ENCODE measurements at regions not wholly inside any gene's neighbourhood (a gene's known extent, or its start where the extent isn't known, plus 50 kb on each side); places are given as distances from the start of the nearest gene placed in this dataset.

- no peak for DNase-seq
- intact Hi-C loops (cut with DNase I): no loop called here
These were observed 367.5 kb upstream of the PTGER4 start for GRCh38 chr5:40312205-40312604.

- intact Hi-C loops (cut with DNase I): no loop called here
- DNase-seq: no peak
These were observed 369.9 kb upstream of the PTGER4 start for GRCh38 chr5:40309851-40310250.

- intact Hi-C loops (cut with DNase I): no loop called here
- DNase-seq: no peak
These were observed 370.8 kb upstream of the PTGER4 start for GRCh38 chr5:40308867-40309266.

GRCh38 chr5:40307920-40308319 is 371.8 kb upstream of the PTGER4 start:
- intact Hi-C loops (cut with DNase I): no loop called here
- DNase-seq: no peak

GRCh38 chr5:40306869-40307487 is 372.7 kb upstream of the PTGER4 start:
- intact Hi-C loops (cut with DNase I): no loop called here
- no peak for DNase-seq

- DNase-seq: no peak
These were observed 387.7 kb upstream of the PTGER4 start for GRCh38 chr5:40292006-40292405.

GRCh38 chr5:40291338-40291737 is 388.4 kb upstream of the PTGER4 start:
- DNase-seq: no peak
- intact Hi-C loops (cut with DNase I): no loop called here

More at GRCh38 chr5:40292006-40292405, 387.7 kb upstream of the PTGER4 start:
- intact Hi-C loops (cut with DNase I): no loop called here

GRCh38 chr5:40288800-40289485 is 390.8 kb upstream of the PTGER4 start:
- intact Hi-C loops (cut with DNase I): no loop called here
- DNase-seq: no peak

GRCh38 chr5:40284863-40285262 is 394.9 kb upstream of the PTGER4 start:
- no peak for DNase-seq
- intact Hi-C loops (cut with DNase I): no loop called here

GRCh38 chr5:40278881-40279280 is 400.8 kb upstream of the PTGER4 start:
- intact Hi-C loops (cut with DNase I): no loop called here

GRCh38 chr5:40277161-40277906 is 402.4 kb upstream of the PTGER4 start:
- intact Hi-C loops (cut with DNase I): no loop called here
- DNase-seq: no peak

More at GRCh38 chr5:40278881-40279280, 400.8 kb upstream of the PTGER4 start:
- DNase-seq: no peak

GRCh38 chr5:40276426-40277102 is 403.2 kb upstream of the PTGER4 start:
- no peak for DNase-seq
- intact Hi-C loops (cut with DNase I): no loop called here

GRCh38 chr5:40274568-40274967 is 405.1 kb upstream of the PTGER4 start:
- DNase-seq: no peak
- intact Hi-C loops (cut with DNase I): no loop called here

- DNase-seq: no peak
- intact Hi-C loops (cut with DNase I): no loop called here
These were observed 405.8 kb upstream of the PTGER4 start for GRCh38 chr5:40273936-40274335.

- no peak for DNase-seq
- intact Hi-C loops (cut with DNase I): no loop called here
These were observed 408.2 kb upstream of the PTGER4 start for GRCh38 chr5:40271476-40271875.

GRCh38 chr5:40270274-40270845 is 409.4 kb upstream of the PTGER4 start:
- intact Hi-C loops (cut with DNase I): no loop called here
- no peak for DNase-seq

GRCh38 chr5:40268088-40268487 is 411.6 kb upstream of the PTGER4 start:
- no peak for DNase-seq

GRCh38 chr5:40266952-40267351 is 412.8 kb upstream of the PTGER4 start:
- intact Hi-C loops (cut with DNase I): no loop called here
- DNase-seq: no peak

More at GRCh38 chr5:40268088-40268487, 411.6 kb upstream of the PTGER4 start:
- intact Hi-C loops (cut with DNase I): no loop called here

GRCh38 chr5:40261984-40262383 is 417.7 kb upstream of the PTGER4 start:
- intact Hi-C loops (cut with DNase I): no loop called here
- DNase-seq: no peak
